ENCODE measurements at regions not wholly inside any gene's neighbourhood (a gene's known extent, or its start where the extent isn't known, plus 50 kb on each side); places are given as distances from the start of the nearest gene placed in this dataset.

GRCh38 chr6:135627092-135627715, 129.7 kb upstream of the AHI1 start:
- no peak overlapping the region for H3K4me3 ChIP-seq (ENCODE audit: low read length in 2 of 2)
- no peak overlapping the region for H2BK15ac ChIP-seq (ENCODE audit: low read length)
- H3K27me3 ChIP-seq (ENCODE audit: control insufficient read depth in 3 of 3, insufficient read depth in 3 of 3, low read depth in 1 of 3, low read length in 3 of 3): no peaks in the 10 kb centered on the region
- DNase-seq (ENCODE audit: low spot score): no peak
- H3K18ac ChIP-seq (ENCODE audit: low read length): no peak overlapping the region
- H2BK120ac ChIP-seq (ENCODE audit: low read depth, low read length): no peak overlapping the region
- no peak overlapping the region for H2BK12ac ChIP-seq (ENCODE audit: low read length)
- no peaks in the 10 kb centered on the region for H3K9me3 ChIP-seq (replicated peaks in 1 of 2; ENCODE audit: control insufficient read depth in 2 of 2, insufficient read depth in 1 of 2, low read depth in 1 of 2, low read length in 2 of 2)
- H3K4me1 ChIP-seq (ENCODE audit: control insufficient read depth in 2 of 2, insufficient read depth in 1 of 2, low read depth in 1 of 2, low read length in 2 of 2): no peaks in the 10 kb centered on the region
- no peak overlapping the region for H4K91ac ChIP-seq (ENCODE audit: low read depth, low read length, poor library complexity)
- no peak overlapping the region for H3K23ac ChIP-seq (ENCODE audit: low read depth, low read length, poor library complexity)
- H3K4me2 ChIP-seq (ENCODE audit: insufficient read depth, low read length, poor library complexity, severe bottlenecking): no peak overlapping the region
- H3K36me3 ChIP-seq (replicated peaks in 1 of 2; ENCODE audit: control insufficient read depth in 2 of 2, insufficient read depth in 2 of 2, low read length in 2 of 2): no peaks in the 10 kb centered on the region
- H3K9ac ChIP-seq (ENCODE audit: low read depth, low read length, poor library complexity): no peak overlapping the region
- no peak overlapping the region for H4K8ac ChIP-seq (ENCODE audit: low read depth, low read length)
- H3K27ac ChIP-seq (replicated peaks; ENCODE audit: low read length): no peak overlapping the region
- no peak overlapping the region for H3K14ac ChIP-seq (ENCODE audit: low read length)
- no peak overlapping the region for H2AFZ ChIP-seq (ENCODE audit: low read length)
- no peak overlapping the region for H2AK5ac ChIP-seq (ENCODE audit: low read depth, low read length)
- H2BK5ac ChIP-seq (ENCODE audit: low read length): no peak overlapping the region
- no peaks in the 10 kb centered on the region for H3K79me1 ChIP-seq (ENCODE audit: low read depth, low read length)
- no peak overlapping the region for H3K4ac ChIP-seq (ENCODE audit: low read length)

- Histone ChIP-seq H4K8ac (ENCODE audit: low read depth, low read length) (no peak overlapping the region), H4K91ac (ENCODE audit: low read depth, low read length, poor library complexity) (no peak overlapping the region), H2AK5ac (ENCODE audit: low read depth, low read length) (no peak overlapping the region), H3K27me3 (ENCODE audit: control insufficient read depth in 3 of 3, insufficient read depth in 3 of 3, low read depth in 1 of 3, low read length in 3 of 3) (no peaks in the 10 kb centered on the region), H3K27ac (replicated peaks; ENCODE audit: low read length) (no peak overlapping the region), H3K23ac (ENCODE audit: low read depth, low read length, poor library complexity) (no peak overlapping the region), H3K4ac (ENCODE audit: low read length) (no peak overlapping the region), H2BK5ac (ENCODE audit: low read length) (no peak overlapping the region), H3K18ac (ENCODE audit: low read length) (no peak overlapping the region), H3K79me1 (ENCODE audit: low read depth, low read length) (no peaks in the 10 kb centered on the region), H2BK120ac (ENCODE audit: low read depth, low read length) (no peak overlapping the region), H3K4me2 (ENCODE audit: insufficient read depth, low read length, poor library complexity, severe bottlenecking) (no peak overlapping the region), H3K9ac (ENCODE audit: low read depth, low read length, poor library complexity) (no peak overlapping the region), H3K14ac (ENCODE audit: low read length) (no peak overlapping the region), H3K4me3 (ENCODE audit: low read length in 2 of 2) (no peak overlapping the region), H3K4me1 (ENCODE audit: control insufficient read depth in 2 of 2, insufficient read depth in 1 of 2, low read depth in 1 of 2, low read length in 2 of 2) (no peaks in the 10 kb centered on the region), H2BK12ac (ENCODE audit: low read length) (no peak overlapping the region), H3K36me3 (replicated peaks in 1 of 2; ENCODE audit: control insufficient read depth in 2 of 2, insufficient read depth in 2 of 2, low read length in 2 of 2) (no peaks in the 10 kb centered on the region), H2BK15ac (ENCODE audit: low read length) (no peak overlapping the region), H3K9me3 (replicated peaks in 1 of 2; ENCODE audit: control insufficient read depth in 2 of 2, insufficient read depth in 1 of 2, low read depth in 1 of 2, low read length in 2 of 2) (no peaks in the 10 kb centered on the region), H2AFZ (ENCODE audit: low read length) (no peak overlapping the region)
- DNase-seq (ENCODE audit: low spot score): no peak
- WGBS, 2 donors (ENCODE audit: extremely low coverage in 2 of 2, insufficient read length in 2 of 2, insufficient replicate concordance in 1 of 2): no CpG with 5 or more reads among the region's 6 CpGs
Observed at GRCh38 chr6:135630789-135631376, 133.3 kb upstream of the AHI1 start.

GRCh38 chr6:135631821-135632220, 134.3 kb upstream of the AHI1 start:
- no peak overlapping the region for H2AK5ac ChIP-seq (ENCODE audit: low read depth, low read length)
- H3K27me3 ChIP-seq (ENCODE audit: control insufficient read depth in 3 of 3, insufficient read depth in 3 of 3, low read depth in 1 of 3, low read length in 3 of 3): no peaks in the 10 kb centered on the region
- H3K4me3 ChIP-seq (ENCODE audit: low read length in 2 of 2): no peak overlapping the region
- no peaks in the 10 kb centered on the region for H3K9me3 ChIP-seq (replicated peaks in 1 of 2; ENCODE audit: control insufficient read depth in 2 of 2, insufficient read depth in 1 of 2, low read depth in 1 of 2, low read length in 2 of 2)
- H3K27ac ChIP-seq (replicated peaks; ENCODE audit: low read length): no peak overlapping the region
- no peak overlapping the region for H2BK5ac ChIP-seq (ENCODE audit: low read length)
- H3K4me1 ChIP-seq (ENCODE audit: control insufficient read depth in 2 of 2, insufficient read depth in 1 of 2, low read depth in 1 of 2, low read length in 2 of 2): no peaks in the 10 kb centered on the region
- H2BK120ac ChIP-seq (ENCODE audit: low read depth, low read length): no peak overlapping the region
- WGBS, 2 donors (ENCODE audit: extremely low coverage in 2 of 2, insufficient read length in 2 of 2, insufficient replicate concordance in 1 of 2): no CpG with 5 or more reads among the region's 2 CpGs
- no peak overlapping the region for H2BK15ac ChIP-seq (ENCODE audit: low read length)
- H3K4ac ChIP-seq (ENCODE audit: low read length): no peak overlapping the region
- no peak overlapping the region for H2AFZ ChIP-seq (ENCODE audit: low read length)
- H3K18ac ChIP-seq (ENCODE audit: low read length): no peak overlapping the region
- no peak for DNase-seq (ENCODE audit: low spot score)
- H4K91ac ChIP-seq (ENCODE audit: low read depth, low read length, poor library complexity): no peak overlapping the region
- H4K8ac ChIP-seq (ENCODE audit: low read depth, low read length): no peak overlapping the region
- H3K4me2 ChIP-seq (ENCODE audit: insufficient read depth, low read length, poor library complexity, severe bottlenecking): no peak overlapping the region
- no peaks in the 10 kb centered on the region for H3K79me1 ChIP-seq (ENCODE audit: low read depth, low read length)
- H2BK12ac ChIP-seq (ENCODE audit: low read length): no peak overlapping the region
- no peak overlapping the region for H3K23ac ChIP-seq (ENCODE audit: low read depth, low read length, poor library complexity)
- H3K9ac ChIP-seq (ENCODE audit: low read depth, low read length, poor library complexity): no peak overlapping the region
- no peak overlapping the region for H3K14ac ChIP-seq (ENCODE audit: low read length)
- no peaks in the 10 kb centered on the region for H3K36me3 ChIP-seq (replicated peaks in 1 of 2; ENCODE audit: control insufficient read depth in 2 of 2, insufficient read depth in 2 of 2, low read length in 2 of 2)

- H3K36me3 ChIP-seq (replicated peaks in 1 of 2; ENCODE audit: control insufficient read depth in 2 of 2, insufficient read depth in 2 of 2, low read length in 2 of 2): no peaks in the 10 kb centered on the region
- no peak overlapping the region for H3K23ac ChIP-seq (ENCODE audit: low read depth, low read length, poor library complexity)
- H2BK5ac ChIP-seq (ENCODE audit: low read length): no peak overlapping the region
- no peak overlapping the region for H2BK15ac ChIP-seq (ENCODE audit: low read length)
- no peak overlapping the region for H2BK120ac ChIP-seq (ENCODE audit: low read depth, low read length)
- no peaks in the 10 kb centered on the region for H3K9me3 ChIP-seq (replicated peaks in 1 of 2; ENCODE audit: control insufficient read depth in 2 of 2, insufficient read depth in 1 of 2, low read depth in 1 of 2, low read length in 2 of 2)
- H3K9ac ChIP-seq (ENCODE audit: low read depth, low read length, poor library complexity): no peak overlapping the region
- no peak overlapping the region for H3K27ac ChIP-seq (replicated peaks; ENCODE audit: low read length)
- H3K18ac ChIP-seq (ENCODE audit: low read length): no peak overlapping the region
- H3K4ac ChIP-seq (ENCODE audit: low read length): no peak overlapping the region
- no peak overlapping the region for H3K14ac ChIP-seq (ENCODE audit: low read length)
- no peaks in the 10 kb centered on the region for H3K79me1 ChIP-seq (ENCODE audit: low read depth, low read length)
- H3K4me2 ChIP-seq (ENCODE audit: insufficient read depth, low read length, poor library complexity, severe bottlenecking): no peak overlapping the region
- H2BK12ac ChIP-seq (ENCODE audit: low read length): no peak overlapping the region
- H4K8ac ChIP-seq (ENCODE audit: low read depth, low read length): no peak overlapping the region
- no peaks in the 10 kb centered on the region for H3K27me3 ChIP-seq (ENCODE audit: control insufficient read depth in 3 of 3, insufficient read depth in 3 of 3, low read depth in 1 of 3, low read length in 3 of 3)
- WGBS, 2 donors (ENCODE audit: extremely low coverage in 2 of 2, insufficient read length in 2 of 2, insufficient replicate concordance in 1 of 2): no CpG with 5 or more reads among the region's 2 CpGs
- no peak for DNase-seq (ENCODE audit: low spot score)
- H2AFZ ChIP-seq (ENCODE audit: low read length): no peak overlapping the region
- no peak overlapping the region for H4K91ac ChIP-seq (ENCODE audit: low read depth, low read length, poor library complexity)
- H2AK5ac ChIP-seq (ENCODE audit: low read depth, low read length): no peak overlapping the region
- H3K4me1 ChIP-seq (ENCODE audit: control insufficient read depth in 2 of 2, insufficient read depth in 1 of 2, low read depth in 1 of 2, low read length in 2 of 2): no peaks in the 10 kb centered on the region
- no peak overlapping the region for H3K4me3 ChIP-seq (ENCODE audit: low read length in 2 of 2)
Observed at GRCh38 chr6:135633573-135633972, 136.0 kb upstream of the AHI1 start.
